ENCODE measurements at regions not wholly inside any gene's neighbourhood (a gene's known extent, or its start where the extent isn't known, plus 50 kb on each side); places are given as distances from the start of the nearest gene placed in this dataset.

- no peak for TF ChIP-seq EZH2 (IDR thresholded peaks at IDR 0.05)
- no peak for TF ChIP-seq POLR2AphosphoS5 (IDR thresholded peaks at IDR 0.05; ENCODE audit: borderline replicate concordance, low read depth, low read length)
- TF ChIP-seq FOXP2 (optimal IDR thresholded peaks at IDR 0.05; ENCODE audit: control extremely low read depth, extremely low read length, insufficient read depth): no peak
These were observed 207.6 kb downstream of the NPIPB11 start for GRCh38 chr16:29198731-29199521.
